Right hindlimb (tissue), 1 donor: ENCODE measurements at regions not wholly inside any gene's neighbourhood (a gene's known extent, or its start where the extent isn't known, plus 50 kb on each side); places are given as distances from the start of the nearest gene placed in this dataset.
"Not testable (repeated sequence)": the region's sequence is repeated elsewhere in the genome, so short reads cannot be mapped to it uniquely, and the experiment has no call there.

ENCODE experiments used
- DNase-seq: peaks from one replicate; pipeline ENCODE4 v3.0.0-alpha.2; 2018

- DNase-seq = no peak
These were observed 269.4 kb downstream of the MYCN start for GRCh38 chr2:16209799-16210198.

GRCh38 chr2:16208921-16209320 is 268.6 kb downstream of the MYCN start:
- DNase-seq = no peak

GRCh38 chr2:16208241-16208797 is 268.0 kb downstream of the MYCN start:
- no peak for DNase-seq

GRCh38 chr2:16207611-16208010 is 267.3 kb downstream of the MYCN start:
- DNase-seq = no peak

GRCh38 chr2:16207151-16207550 is 266.8 kb downstream of the MYCN start:
- DNase-seq = no peak

GRCh38 chr2:16206191-16206944 is 266.0 kb downstream of the MYCN start:
- DNase-seq = no peak

GRCh38 chr2:16205631-16206030 is 265.3 kb downstream of the MYCN start:
- DNase-seq = no peak

DNA sequence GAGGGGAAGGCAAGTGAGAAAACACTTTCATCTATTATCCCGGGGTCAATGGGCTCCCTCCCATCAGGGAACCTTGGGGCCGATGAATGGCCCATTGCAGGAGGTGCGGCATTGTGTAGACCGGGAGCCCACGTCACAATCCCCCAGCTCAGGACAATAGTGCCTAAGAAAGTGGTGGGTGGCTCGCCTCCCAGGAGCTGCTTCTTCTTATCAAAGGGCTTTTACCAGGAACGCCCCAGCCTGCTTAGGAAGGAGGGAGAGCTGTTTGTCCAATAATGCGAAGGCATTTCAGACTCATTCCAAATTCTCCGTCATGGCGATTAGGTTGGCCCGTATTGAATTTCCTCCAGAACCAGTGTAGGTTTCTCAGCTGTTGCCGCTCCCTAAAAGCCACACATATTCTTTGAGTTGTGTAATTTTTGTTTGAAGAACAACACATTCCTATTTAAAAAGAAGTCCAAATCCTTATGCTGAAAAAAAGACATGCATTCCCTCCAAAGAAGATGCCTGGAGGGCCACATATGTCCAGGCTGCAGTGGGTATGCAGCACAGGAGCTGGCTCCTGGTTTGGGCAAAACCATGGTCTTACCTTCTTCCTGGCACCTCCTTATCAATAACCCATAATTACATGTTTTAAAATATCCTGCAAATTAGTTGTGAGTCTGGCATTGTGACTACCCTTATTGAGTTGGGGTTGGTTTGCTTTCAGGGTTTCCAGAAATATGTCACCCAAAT is 264.7 kb downstream of the MYCN start:
- peak; percentile 67 for DNase-seq

DNA sequence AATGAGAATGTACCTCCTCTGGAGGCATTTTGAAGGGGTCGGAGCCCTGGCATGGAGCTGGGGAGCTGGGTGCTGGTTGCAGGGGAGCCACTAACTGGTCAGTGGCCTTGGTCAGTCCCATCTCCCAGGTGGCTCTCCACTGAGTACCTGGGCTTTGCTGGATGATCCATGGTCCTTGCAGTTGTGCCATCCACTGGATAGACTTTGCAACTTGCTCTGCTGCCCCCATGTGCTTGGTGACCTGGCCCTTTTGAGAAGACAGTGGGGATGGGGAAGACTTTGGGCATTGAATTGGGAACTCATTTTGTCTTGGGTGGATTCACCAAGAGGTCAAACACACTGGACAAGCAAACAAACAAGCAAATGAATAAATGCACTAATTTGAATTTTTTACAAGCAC is 263.9 kb downstream of the MYCN start:
- DNase-seq = no peak

DNA sequence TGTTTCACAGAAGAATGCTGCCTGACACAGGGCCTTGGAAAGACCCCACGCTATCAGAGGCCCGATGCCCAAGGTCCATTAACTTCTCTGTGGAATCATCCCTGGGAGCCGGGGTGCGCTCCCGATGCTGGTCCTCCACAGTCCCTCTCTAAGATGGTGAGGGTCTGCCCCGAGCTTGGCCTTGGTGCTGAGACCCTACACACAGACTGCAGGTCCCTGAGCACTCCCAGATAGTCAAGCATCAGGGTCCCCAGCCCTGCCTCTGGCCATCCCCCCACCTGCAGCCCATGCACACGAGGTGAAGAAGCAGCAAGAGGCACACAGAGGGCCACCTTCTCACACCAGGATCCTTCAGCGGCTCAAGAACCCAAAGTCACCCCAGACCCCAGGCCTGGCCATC is 263.3 kb downstream of the MYCN start:
- DNase-seq = no peak

- DNase-seq = no peak
These were observed 262.7 kb downstream of the MYCN start for GRCh38 chr2:16203069-16203468.

DNA sequence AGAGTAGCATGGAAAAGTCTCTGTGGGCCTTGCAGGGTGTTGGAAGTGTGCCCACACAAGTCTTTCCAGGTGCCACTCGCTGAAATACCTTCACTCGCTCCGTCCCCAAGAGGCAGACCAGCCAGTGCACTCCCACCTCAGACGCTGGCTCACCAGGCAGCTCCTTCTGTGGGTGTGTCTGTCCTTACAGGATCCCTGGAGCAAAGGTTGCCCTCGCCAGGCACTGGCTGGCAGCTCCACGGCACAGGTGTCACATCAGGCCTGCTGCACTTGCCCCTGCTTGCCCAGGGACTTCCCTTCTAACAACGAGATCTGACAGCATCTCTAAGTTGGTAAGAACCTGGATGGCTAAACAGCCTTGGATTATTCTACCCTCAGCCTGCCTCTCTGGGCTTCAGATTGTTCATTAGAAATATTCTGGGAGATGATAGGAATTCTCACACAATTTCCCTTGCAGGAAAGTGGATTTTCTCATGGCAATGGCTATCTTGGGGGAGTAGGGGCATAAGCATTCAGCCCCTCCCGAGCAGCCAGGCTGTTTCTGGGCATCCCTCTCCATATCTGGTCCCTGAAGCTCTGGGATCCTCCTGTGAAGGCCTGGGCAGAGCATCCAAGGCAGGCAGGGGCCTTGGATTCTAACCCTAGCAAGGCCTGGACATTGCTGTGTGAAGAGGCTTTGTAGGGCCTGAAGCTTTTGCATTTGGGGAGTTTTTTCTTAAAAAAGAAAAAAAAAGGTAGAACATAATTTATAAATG is 262.1 kb downstream of the MYCN start:
- DNase-seq = no peak

GRCh38 chr2:16201848-16202247 is 261.5 kb downstream of the MYCN start:
- DNase-seq = no peak

GRCh38 chr2:16200554-16201193 is 260.3 kb downstream of the MYCN start:
- no peak for DNase-seq

DNA sequence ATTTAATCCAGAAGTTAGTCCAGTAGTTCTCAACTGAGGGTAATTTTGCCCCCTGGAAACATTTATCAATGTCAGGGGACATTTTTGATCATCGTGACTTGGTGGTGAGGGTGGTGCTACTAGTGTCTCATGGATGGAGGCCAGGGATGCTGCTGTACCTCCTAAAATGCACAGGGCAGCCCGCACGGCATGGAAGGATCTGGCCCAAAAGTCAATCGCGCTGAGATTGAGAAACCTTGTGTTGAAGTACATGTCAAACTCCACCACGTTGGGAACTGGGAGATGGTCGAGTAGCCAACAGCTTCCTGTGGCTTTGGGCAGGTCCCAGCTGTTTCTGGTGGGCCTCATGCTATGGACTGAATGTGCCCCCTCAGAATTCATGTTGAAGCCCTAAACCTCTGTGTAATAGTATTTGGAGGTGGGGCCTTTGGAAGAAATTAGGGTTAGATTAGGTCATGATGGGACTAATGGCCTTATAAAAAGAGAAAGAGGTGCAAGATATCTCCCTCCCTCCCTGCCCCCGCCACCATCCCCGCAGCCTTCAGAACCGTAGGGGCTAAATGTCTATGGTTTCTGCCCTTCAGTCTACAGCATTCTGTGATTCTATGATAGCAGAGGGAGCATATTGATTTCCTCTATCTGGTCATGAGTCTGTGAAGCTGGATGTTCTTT is 259.7 kb downstream of the MYCN start:
- DNase-seq = no peak

- DNase-seq = not testable (repeated sequence)
These were observed 258.9 kb downstream of the MYCN start for GRCh38 chr2:16199241-16199640.

GRCh38 chr2:16198166-16198912 is 258.0 kb downstream of the MYCN start:
- DNase-seq = no peak

DNA sequence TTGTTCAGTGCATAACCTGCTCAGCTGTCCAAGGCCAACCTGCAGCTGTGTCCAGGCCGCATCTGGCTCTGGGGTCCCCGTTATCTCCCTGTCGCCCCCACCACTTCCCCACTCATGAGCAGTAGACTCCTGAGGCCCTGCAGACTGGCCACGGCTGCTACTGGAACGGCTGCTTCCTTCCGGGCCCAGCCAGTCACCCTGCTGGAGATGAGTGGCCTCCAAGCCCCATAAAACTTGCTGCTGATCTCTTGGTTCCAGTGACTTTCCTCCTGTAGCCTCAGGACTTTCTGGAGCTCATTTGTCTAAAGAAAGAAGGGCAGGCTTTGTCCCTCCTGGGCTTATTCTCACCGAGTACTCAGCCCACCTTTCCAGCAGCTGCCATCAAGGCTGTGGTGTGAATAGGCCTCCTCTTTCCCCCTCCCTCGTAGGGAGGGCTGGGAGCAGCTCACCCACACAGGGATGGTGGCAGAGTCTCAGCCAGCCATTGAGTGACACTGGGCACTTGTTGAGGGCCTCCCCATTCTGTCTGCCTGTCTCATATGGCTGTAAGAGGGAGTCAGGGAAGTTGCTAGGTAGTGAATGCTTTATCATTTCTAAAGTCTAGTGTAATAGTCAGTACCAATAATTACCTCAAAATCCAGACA is 257.3 kb downstream of the MYCN start:
- no peak for DNase-seq

DNA sequence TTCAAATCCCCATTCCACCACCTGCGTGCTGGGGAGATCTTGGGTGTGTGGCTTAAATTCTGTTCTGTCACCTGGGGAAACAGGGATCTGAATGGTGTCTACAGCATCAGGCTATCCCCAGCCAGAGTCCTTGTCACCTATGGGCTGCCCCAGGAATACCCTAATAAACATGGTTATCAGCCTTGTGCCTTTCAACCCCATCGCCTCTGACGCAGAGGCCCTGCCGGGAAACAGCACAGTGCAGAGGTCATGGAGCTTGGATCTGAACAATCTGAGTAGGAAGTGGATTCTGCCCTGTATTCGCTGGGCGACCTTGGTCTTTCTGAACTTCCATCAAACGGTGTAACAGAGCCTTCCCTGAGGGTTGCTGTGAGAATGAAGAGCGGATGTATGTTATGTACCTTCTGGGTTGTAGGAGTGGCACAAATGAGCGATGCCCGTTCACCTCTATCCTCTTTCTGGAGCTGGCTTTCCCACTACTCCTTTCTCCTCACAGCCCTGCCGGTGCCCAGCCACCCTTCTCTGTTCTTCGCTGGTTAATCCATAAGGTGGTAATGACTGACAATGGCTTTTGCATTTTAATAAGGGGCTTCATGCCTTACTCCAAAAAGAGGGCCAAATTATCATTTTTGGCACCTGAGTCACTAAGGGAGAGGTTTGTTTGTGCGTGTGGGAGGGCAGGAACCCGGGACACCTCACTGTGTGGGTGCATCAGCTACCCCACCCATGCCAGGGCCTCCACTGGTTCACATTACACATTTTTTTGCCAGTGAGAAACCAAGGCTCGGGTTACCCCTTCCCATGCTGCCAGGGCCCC is 256.5 kb downstream of the MYCN start:
- DNase-seq = no peak

DNA sequence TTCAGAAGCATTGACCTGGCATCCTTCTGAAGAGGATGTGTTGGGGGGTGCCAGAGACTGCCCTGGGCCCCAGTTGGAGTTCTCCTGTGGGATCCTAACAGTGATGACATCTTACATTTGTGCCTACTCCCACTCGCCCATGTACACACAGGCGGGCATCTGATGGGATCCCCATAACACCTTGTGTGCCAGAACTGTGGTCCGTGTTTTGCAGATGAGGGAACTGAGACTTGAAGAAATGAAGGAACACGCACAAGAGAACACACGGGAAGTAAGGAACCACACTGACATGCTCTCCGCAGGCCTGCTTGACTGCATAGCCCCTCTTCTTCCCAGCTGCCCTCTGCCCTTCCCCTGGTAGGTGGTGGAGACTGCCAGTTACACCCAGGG is 255.3 kb downstream of the MYCN start:
- DNase-seq = no peak
